DMS 273 (cell line): ENCODE measurements at regions not wholly inside any gene's neighbourhood (a gene's known extent, or its start where the extent isn't known, plus 50 kb on each side); places are given as distances from the start of the nearest gene placed in this dataset.

ENCODE experiments used
- DNase-seq: peaks from one replicate; lab custom pipeline; 2025; ENCODE audit not compliant: unreplicated experiment; lab: John Stamatoyannopoulos, UW

DNA sequence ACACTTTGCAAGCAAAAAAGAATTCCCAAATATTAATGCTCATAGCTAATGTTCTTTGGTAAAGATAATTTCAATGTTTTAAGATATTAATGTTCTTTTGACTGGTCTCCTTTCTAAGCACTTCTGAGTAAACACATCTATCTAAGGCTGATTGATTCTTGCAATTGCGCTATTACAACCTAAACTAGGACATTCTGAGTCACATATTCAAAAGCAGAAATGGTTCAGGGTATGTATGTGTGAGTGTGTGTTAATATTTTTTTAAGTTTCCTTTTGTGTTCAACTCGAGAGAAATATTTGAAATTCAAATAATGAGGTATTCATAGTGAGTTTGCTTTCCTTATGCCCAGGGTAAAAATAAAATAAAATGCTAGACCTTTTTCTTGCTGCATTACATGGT lies 203.6 kb upstream of the GRIK3 start:
- no peak for DNase-seq

DNA sequence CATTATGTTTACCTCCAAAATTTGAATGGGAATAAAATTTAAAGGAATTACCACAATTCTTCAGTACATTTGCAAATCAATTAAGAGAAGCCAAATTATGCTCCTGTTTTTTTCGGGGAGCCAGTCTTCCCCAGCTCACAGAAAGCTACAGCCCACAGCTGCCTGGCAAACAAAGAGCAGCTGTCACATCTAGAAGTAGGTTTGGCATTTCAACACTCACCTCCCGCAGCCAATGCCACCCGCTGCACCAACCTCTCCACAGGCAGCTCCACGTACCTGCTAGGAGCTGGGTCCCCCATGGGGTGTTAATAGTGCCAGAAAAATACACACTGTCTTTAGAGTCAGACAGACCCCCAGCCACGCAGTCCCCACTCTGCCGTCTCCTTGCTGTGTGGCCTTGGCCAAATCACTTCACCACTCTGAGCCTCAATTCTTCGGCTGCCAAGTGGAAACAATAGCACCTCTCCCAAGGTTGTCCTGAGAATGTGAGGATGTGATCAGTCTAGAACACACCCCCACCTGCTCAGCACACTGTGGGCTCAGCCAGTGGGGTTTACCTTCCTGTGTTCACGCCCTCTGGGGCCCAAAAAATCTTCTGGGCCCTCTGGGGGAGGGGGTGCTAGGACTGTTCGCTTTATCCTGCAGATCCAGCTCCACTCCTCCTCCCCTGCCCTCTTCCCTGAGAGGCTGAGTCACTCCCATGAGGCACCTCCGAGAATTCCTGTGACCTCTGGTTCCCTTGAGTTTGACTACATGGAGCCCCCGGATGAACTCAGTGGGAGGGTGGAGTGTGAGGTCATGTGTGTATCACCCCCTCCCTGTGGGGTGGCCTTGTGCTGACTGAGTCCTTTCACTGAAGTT lies 204.3 kb upstream of the GRIK3 start:
- peak; percentile 67 for DNase-seq

DNA sequence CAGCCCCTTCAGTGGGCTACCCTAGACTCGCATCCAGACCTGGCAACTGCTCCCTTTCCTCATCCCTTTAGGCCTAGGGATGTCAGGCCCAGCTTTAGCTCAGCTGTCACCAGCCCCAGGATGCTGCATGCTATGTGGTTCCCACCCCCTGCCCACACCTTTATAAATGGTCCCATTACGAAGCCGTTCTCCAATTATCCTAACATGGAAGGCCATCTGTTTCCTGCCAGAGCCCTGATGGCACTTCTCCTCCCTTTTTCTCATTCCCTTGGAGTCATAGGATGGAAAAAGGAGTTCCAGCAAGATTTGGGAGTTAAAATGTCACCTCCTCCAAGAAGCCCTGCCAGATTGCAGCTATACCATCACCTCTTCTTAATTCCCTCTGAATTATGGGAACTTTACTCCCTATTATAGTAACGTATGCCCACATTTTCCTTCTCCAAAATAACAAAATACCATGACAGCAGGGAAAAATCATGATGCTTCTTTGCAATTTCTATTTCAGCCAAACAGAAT lies 205.0 kb upstream of the GRIK3 start:
- peak; percentile 76 for DNase-seq

DNA sequence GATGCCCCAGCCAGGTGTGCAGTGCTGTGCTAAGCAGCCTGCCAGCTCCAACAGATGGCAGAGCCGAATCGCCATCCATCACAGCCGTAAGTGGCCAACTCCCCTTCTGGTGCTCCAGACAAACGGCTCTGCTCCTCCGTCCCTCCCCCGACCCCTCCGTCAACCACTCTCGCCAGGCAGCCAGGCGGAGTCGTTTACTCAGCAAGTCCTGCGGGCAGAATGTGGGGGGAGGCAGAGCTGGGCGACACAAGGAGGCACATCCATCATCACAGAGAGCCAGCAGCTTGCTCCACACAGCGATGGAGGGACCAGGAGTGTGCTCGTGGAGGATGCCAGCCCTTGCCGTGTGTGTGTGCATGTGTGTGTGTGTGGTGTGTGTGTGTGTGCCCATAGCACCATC lies 206.6 kb upstream of the GRIK3 start:
- DNase-seq, result peak; percentile 88

DNA sequence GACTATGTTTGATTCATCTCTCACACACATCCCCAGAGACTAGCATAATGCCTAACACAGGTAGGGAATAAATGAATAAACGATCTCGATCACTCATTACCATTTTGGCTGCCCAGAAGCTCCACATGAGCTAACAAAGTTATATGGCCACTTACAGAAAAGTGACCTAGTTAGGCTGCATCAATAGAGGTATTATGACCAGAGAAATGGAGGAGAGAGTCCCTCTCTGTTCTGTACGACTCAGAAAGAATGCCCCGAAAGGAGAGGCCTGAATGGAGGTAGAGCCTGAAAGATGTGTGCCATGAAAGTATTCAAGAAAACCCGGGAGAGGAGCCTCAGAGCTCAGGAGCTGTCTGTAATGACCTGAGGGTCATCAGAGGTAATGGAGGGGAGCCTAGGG lies 208.2 kb upstream of the GRIK3 start:
- DNase-seq, result no peak

DNA sequence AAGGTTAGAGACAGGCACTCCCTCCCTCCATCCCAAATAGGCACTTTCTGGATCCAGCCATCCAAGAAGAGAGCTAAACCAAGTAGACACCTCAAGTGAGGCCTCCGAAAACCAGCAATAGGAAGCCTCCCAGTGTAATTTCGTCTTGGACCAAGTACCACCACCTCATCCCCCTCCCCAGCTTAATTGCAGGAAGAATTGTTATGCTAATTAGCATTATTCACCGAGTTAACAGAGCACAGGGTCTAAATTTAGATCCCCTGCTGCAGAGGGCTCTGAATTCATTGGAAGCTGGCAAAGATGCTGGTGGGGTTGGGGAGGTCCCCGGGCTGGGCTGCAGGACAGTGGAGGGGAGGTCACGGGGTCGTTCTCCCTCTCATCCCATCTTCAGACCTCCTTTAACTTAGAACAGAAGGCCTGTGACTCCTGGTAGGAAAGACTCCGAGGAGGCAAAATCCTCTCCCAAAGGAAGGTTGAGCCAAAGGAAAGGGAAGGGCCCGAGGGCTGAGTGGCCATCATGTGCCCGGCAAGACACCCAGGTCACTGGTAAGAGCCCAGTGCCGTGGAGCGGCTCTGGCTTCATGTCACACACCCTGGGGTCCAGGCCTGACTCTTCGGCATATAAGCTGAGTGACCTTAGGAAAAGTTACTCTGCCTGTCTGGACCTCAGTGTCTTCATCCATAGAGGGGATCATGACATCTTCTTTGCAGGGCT lies 209.2 kb upstream of the GRIK3 start:
- DNase-seq, result no peak

DNA sequence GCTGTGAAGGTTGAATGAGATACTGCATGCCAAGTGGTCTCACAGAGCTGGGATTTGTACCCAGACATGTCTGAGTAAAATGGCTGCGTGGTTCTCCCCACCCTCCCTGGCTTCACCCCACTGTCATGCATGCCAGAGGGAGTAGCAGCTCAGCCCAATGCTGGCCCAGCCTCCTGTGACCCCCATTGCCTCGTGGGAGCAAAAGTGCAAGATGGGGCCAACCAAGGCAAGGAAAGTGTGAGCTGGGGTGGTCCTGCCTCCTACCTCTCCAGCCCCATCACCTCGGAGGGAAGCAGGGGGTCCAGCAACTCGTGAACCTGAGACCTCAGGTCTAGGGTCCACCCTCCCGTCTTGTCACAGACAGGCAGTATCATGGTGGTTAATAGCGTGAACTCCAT lies 209.8 kb upstream of the GRIK3 start:
- no peak for DNase-seq

DNA sequence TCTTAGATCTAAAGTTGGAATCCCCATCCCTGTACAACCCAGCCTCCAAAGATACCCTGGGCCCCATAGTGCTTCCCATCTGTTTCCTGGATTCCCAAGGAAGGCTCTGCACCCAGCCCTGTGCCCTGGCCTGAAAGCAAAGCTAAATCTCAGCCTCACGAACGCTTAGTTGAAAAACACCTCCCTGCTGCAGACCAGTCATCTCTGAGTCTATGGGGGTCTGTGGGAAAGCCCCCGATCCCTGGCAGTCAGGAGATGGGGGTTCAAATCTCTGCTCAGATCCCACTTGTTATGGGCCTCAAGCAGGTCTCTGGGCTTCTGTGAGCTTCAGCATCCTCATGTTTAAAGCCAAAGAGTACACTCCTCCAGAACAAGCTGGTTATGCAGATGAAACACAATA lies 210.5 kb upstream of the GRIK3 start:
- no peak for DNase-seq

DNA sequence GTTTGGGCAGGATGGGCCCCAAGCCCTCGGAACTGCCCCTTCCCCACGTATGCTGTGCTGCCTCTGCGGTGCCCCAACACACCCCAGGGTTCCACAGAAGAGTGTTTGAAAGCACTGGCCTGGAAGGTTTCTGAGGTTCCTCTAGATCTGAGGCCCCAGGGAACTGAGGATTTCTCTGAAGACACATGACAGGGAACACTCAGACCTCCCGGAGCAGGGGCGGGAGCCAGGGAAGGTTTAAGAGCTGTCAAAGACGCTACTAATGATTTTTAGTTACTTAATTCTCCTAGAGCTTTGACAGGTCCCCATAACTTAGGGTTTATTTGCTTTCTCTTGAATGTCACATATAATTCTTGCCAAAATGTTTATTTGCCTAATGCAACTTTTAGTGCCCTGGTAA lies 212.3 kb upstream of the GRIK3 start:
- DNase-seq, result no peak

DNA sequence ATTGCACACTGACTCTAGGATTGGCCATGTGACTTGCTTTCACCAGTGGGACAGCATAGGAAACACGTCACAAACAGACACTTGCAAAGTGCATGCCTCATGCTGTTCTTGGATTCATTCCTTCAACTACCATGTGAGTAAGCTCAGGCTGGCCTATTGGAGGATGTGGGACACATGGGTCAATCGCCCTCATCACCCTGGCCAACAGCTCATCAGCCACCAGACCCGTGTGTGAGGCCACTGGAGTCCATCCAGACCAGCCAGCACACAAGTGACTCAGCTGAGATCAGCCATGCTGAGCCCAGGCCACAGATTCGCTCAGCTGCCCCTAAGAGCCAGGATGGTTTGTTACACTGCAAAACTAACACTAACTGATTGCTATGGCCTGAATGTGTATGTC lies 216.1 kb upstream of the GRIK3 start:
- no peak for DNase-seq

DNA sequence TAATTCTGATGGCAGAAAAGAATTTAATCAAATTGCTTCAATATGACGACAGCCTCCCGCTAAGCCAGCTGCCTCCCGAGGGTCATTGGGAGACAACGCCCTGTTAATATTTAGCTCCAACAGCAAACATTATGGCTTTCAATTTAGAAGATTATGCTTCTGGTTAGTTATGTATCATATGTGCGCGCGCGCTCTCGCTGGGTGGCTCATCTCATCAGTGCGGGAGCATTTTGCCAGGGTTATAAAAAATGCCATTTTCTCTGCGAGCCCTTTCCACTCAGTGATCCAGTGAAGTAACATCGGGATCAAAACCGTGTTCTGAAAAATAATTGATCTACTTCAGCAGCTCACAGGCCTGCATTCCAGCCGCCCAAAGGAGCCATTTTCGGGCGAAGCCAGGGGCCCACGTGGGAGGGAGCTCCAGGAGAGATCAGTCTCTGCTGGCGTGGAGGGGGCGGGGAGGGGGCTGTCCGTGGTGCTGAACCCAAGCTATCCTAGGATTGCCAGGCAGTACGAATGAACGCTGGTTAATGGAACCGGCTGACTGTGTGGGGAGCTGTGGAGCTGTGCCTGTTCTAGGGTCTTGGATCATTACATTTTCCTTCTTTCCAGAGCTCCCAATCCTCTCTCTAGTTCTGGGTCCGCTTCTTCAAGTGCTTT lies 219.1 kb upstream of the ZC3H12A start:
- DNase-seq, result peak; percentile 48

DNA sequence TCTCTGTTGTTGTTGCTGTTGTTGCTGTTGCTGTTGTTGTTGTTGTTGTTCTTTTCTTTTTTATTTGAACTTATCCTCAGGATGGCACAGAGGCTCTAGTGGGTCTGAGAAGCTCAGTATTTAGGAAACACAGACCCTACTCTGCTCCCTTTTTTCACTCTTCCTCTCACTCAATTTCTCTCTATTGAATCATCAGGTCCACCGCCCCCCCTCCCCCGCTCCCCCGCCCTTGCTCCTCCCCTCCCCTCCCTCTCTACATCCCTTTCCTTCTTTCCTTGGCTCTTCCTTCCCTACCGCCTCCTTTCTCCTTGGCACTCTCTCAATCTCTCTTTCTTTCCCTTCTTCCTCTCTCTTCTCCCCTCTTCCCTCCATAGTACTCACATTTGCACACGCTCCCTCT lies 218.5 kb upstream of the ZC3H12A start:
- no peak for DNase-seq

DNA sequence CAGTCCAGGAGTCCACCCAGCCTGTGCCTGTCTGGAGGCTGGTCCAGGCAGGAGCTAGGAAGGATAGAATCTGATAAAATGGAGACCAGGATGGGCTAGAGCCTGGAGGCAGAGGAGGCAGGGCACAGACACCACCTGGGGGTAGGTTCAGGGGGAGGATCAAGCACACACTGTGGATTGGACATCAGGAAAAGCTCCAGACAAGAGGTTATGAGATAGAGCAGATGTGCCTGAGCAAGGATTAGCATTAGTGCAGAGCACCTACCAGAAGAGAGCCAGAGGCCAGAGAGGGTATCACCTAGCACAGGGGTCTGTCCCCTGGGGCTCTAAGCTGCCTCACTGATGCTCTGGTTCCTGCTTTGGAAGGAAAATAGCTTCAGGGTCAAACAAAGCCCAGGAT lies 216.7 kb upstream of the ZC3H12A start:
- no peak for DNase-seq

DNA sequence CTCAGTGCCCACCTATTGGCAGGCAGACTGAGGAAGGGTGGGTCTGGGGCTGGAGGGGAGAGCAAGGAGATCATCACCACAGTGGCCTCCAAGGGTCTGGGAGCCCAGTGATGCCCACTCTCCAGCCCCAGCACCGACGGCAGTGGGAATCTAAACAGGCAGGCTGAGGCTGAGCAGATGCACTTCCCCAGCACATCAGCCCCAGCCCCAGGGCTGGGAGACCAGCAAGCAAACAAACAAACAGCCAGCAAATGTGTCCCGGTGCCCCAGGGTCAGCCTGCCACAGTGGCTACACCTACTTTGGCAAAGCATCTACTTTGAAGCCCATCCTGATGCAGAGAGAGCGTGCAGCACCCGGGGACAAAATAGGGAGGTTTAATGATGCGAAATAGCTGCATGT lies 216.3 kb upstream of the ZC3H12A start:
- no peak for DNase-seq

DNA sequence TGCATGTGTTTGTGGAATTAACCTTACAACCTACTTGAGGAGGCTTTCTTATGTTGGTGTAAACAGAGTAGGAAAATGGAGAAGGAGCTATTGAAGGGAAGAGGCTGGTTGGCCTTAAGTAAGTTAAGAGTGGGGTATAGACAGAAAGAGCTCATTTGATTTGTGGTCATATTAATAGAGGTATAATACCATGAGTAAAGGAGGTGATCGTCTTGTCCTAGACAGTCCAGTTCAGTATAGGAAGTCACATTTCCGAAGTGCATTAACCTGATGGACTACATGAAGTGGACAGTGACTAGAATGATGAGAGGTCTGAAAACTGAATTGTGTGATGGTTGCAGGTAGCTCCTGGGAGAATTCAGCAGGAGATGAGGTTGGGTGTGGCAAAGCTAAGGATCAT lies 215.4 kb upstream of the ZC3H12A start:
- no peak for DNase-seq

DNA sequence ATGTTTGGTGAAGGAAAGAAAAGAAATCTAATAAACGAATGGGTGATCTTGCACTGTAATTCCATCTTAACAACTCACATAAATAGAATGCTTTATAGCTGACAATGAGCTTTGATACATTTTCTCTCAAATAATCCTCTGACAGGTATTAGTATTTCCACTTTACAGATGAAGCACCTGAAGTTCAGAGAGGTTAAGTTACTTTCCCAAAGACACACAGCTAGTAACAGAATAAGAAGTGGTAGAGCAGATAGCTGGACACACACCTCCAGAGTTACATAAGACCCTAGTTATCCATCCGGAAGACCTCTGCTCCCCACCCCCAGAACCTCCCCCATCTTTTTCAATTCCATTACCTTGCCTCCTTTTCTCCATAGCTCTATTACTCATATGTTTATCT lies 213.3 kb upstream of the ZC3H12A start:
- DNase-seq, result no peak

DNA sequence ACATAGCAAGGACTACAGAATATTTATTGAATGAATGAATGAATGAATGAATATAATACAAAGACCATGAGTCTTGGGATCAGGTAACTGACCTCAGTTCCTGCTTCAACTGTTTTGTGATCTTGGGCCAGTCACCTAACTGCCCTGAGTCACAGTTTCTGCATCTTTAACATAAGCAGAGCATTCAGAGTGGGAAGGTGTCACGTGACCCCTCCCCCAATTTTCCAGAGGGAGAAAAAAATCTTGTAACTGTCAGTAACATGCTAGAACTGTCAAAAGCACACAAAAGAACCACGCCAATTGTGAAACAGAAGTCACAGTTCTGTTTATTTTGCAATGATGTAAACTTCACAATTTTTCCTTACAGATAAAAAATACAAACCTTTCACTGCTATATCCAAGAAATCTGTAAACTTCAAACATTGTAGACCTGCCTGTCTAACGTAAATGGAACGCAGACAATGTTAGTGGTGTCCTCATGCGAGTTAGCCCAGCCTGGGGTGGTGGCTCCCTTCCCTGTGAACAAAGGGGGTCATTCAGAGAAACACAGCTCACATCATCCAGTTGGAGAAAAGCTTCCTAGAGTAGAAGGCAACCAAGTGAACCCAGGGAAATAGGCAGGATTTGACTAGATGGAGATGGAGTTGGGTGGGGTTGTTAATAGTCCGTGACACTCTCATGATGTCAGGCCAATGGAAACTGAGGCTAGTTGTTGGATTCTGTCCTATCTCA lies 211.8 kb upstream of the ZC3H12A start:
- DNase-seq, result no peak

DNA sequence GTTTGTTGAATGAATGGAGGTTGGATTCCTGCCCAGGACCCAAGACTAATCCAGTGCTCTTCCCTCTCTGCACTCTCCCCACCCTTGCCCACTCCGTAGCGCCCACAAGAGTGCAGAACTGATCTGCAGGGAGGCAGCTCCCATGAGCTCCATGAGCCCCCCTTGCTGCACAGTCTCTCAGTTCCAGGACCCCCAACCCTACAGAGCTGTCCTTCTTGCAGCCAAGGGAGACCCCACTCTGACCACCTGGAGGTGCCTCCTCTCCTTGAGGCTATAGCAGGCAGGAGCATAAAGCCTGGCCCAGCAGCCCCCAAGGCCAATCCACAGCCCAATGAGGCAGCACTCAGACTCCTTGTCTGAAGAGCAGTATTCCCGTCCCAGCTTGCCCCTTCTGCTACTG lies 209.2 kb upstream of the ZC3H12A start:
- DNase-seq, result no peak

DNA sequence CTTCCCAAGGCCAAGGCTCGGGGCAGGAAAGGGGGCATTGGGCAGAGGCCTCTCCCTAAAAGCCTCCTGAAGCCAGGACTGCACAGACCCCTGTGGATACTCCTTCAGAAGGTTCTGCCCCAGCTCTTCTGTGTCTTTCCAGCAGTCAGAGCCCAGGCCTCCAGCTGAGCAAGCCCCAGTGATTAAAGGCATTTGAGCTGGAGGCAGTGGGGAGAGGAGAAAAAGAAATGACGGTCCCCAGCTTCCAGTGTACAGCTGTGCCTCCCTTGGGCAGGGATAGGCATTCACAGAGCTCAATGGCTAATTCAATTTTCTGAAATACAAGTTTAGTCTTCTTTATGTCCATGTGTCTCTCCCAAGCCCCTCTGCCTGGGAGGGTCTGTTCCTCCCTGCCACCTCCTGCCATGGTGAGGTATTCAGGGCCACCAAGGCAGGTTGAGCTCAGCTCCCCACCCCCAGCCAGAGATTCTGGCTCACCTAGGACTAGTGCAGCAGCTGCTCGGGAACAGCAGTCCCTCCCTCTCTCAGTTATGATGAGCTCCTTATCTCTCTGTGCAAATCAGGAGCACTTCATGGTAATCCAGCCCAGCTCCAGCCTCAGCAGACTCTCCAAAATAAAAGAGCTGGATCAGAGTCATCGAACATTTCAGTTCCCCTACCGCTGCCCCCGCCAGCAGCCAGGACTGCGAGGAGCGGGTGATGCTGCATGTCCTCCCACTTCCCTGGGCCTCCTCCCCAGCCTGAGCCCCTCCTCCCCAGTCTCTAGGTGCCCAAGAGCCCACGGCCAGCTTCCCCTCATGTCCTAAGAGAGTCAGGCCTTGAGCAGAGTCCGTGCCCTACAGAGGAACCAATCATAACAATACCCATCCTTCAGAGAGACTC lies 208.4 kb upstream of the ZC3H12A start:
- DNase-seq, result no peak

DNA sequence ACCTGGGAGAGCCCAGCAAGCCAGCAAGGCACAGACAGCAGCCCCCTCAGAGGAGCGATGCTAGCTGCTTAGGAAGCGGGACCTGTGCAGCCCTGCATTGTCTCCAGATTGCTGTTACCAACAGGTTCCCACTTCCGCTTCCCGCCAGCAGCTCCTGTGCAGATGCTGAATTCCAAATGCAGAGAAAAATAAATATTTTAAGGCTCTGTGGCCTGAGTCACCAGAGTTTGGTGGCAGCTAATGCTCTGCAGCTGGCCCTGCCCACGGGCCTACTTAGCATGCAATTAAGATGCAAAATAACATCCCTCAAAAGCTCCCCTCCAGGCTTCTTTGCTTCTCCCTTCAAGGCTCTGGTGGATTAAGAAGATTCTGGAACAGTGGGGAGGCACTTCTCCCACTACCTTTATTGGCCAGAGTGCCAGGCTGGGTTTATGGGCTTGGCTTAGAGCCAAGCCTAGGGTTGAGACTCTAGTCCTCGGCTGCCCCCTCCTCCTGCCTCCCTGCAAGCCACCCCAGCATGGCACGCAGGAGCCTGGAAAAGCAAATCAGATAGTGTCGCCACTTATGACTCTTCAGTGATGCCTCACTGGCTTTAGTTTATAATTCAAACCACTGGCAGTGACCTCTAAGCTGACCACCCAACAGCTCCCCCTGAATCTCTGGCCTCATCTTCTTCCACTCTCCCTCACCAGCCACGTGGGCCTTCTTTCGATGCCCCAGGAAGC lies 207.1 kb upstream of the ZC3H12A start:
- DNase-seq, result peak; percentile 24
